ENCODE measurements at regions not wholly inside any gene's neighbourhood (a gene's known extent, or its start where the extent isn't known, plus 50 kb on each side); places are given as distances from the start of the nearest gene placed in this dataset.

DNA sequence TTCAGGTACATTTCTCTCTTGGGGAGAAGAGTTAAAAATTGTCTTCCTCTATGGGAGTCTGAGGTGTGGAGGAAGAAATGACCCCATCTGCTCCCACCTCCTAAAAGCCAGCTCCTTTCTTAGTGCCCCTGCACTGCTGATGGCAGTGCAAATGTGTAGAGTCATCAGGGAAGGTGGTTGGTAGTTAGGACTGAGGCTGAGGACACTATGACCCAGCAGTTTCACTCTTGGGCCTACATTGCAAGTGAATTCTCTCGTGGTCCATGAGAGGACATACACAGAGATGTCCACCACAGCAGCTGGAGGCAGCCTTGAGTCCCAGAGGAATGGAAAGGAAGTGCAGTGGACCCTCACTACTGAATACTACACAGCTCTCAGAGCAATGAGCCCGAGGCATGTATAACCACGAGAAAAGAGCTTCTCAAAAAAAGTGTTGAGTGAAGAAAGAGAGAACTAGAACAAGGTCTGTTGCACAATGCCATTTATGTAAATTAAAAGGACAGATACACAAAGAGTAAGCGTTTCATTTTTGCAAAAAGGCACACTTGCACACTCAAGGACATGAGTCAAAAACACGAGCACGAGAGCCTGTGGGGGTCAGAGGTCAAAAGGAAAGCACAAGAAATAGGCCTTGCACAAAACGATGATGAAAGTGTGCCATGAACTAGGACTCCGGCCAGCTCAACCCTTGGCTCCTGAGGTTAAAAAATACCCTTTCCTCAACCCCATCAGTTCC lies 164.4 kb upstream of the ADRA1D start:
- H4K20me1 ChIP-seq (replicated peaks; ENCODE audit: control insufficient read depth, extremely low read depth, insufficient read depth, low read length), result no peaks in the 10 kb centered on the region
- no peaks in the 10 kb centered on the region for H3K4me1 ChIP-seq (ENCODE audit: control insufficient read depth, extremely low read depth, insufficient read depth, low read length)
- peaks cover 0 to 3% of the 10 kb centered on the region in 2 experiments for H3K27me3 ChIP-seq (ENCODE audit: control insufficient read depth in 2 of 2, insufficient read depth in 2 of 2, low read length in 2 of 2)
- H3K27ac ChIP-seq (ENCODE audit: insufficient read depth, low read depth, low read length), result no peak overlapping the region
- no peaks in the 10 kb centered on the region for H3K36me3 ChIP-seq (ENCODE audit: control insufficient read depth in 2 of 2, extremely low read depth in 1 of 2, insufficient read depth in 2 of 2, low read length in 2 of 2)
- no peak overlapping the region for H2AFZ ChIP-seq (ENCODE audit: low read depth, low read length)
- TF ChIP-seq JUN (IDR thresholded peaks at IDR 0.05; ENCODE audit: borderline replicate concordance, insufficient read depth, insufficient read length, low read depth), result no peak
- no peak for TF ChIP-seq EZH2 (IDR thresholded peaks at IDR 0.05; ENCODE audit: borderline replicate concordance, low read depth, low read length, severe bottlenecking)
- TF ChIP-seq FOS (IDR thresholded peaks at IDR 0.05; ENCODE audit: borderline replicate concordance, insufficient read depth, low read length), result no peak
- TF ChIP-seq MYC (IDR thresholded peaks at IDR 0.05; ENCODE audit: low read depth, low read length), result no peak
- no peak for TF ChIP-seq POLR2AphosphoS5 (IDR thresholded peaks at IDR 0.05; ENCODE audit: insufficient read depth, low read depth, low read length)
- TF ChIP-seq CTCF (IDR thresholded peaks at IDR 0.05; ENCODE audit: extremely low read depth in 1 of 2, insufficient read depth in 1 of 2, low read depth in 1 of 2, low read length in 2 of 2), result no peak
- no peak for TF ChIP-seq POLR2A (IDR thresholded peaks at IDR 0.05; ENCODE audit: low read depth, low read length)
- no TSS peak for BruUV-seq (replicated peaks)
- no peaks in the 10 kb centered on the region for H3K9me1 ChIP-seq (replicated peaks; ENCODE audit: control insufficient read depth, extremely low read depth, insufficient read depth, low read length)
- no peak overlapping the region for H3K9ac ChIP-seq (replicated peaks; ENCODE audit: extremely low read depth, insufficient read depth, low read length)
- no peaks in the 10 kb centered on the region for H3K9me3 ChIP-seq (replicated peaks; ENCODE audit: control insufficient read depth, insufficient read depth, low read length)
- intact Hi-C loops (cut with micrococcal nuclease), result no loop called here
- DNase-seq (ENCODE audit: low read depth, low spot score) (no peak), FAIRE-seq (no peak)
- ChIA-PET POLR2A (no interaction called here), CTCF (no interaction called here)
- H3K4me2 ChIP-seq (ENCODE audit: insufficient read depth, low read length), result no peak overlapping the region
- H3K79me2 ChIP-seq (ENCODE audit: control insufficient read depth, insufficient read depth, low read length), result no peaks in the 10 kb centered on the region
- dilution Hi-C loops (cut with MboI; ENCODE audit: extremely low pct_ligation_motif_present, low sequenced_read_pairs), result no loop called here
- no peak overlapping the region for H3K4me3 ChIP-seq (replicated peaks in 1 of 3; ENCODE audit: insufficient read depth in 1 of 3, low read depth in 1 of 3, low read length in 3 of 3)
